NCI-H748 (cell line): ENCODE measurements at regions not wholly inside any gene's neighbourhood (a gene's known extent, or its start where the extent isn't known, plus 50 kb on each side); places are given as distances from the start of the nearest gene placed in this dataset.
"Not testable (repeated sequence)": the region's sequence is repeated elsewhere in the genome, so short reads cannot be mapped to it uniquely, and the experiment has no call there.

Source experiments
- DNase-seq: peaks from one replicate; lab custom pipeline; 2025; ENCODE audit not compliant: unreplicated experiment; lab: John Stamatoyannopoulos, UW

GRCh38 chr7:66502230-66503035, 126.2 kb upstream of the KCTD7 start:
- no peak for DNase-seq

GRCh38 chr7:66503036-66503370, 125.7 kb upstream of the KCTD7 start:
- no peak for DNase-seq

- DNase-seq: no peak
Observed at GRCh38 chr7:66503551-66504031, 125.1 kb upstream of the KCTD7 start.

- no peak for DNase-seq
Observed at GRCh38 chr7:66504131-66504530, 124.5 kb upstream of the KCTD7 start.

GRCh38 chr7:66505009-66505408, 123.7 kb upstream of the KCTD7 start:
- no peak for DNase-seq

GRCh38 chr7:66505531-66506451, 122.9 kb upstream of the KCTD7 start:
- peak; percentile 73 for DNase-seq

- not testable (repeated sequence) for DNase-seq
Observed at GRCh38 chr7:66506703-66507102, 122.0 kb upstream of the KCTD7 start.

GRCh38 chr7:66507764-66508296, 120.9 kb upstream of the KCTD7 start:
- DNase-seq: no peak

GRCh38 chr7:66508431-66508830, 120.2 kb upstream of the KCTD7 start:
- DNase-seq: no peak

- DNase-seq: no peak
Observed at GRCh38 chr7:66514050-66514449, 114.6 kb upstream of the KCTD7 start.

GRCh38 chr7:66517212-66517909, 111.3 kb upstream of the KCTD7 start:
- DNase-seq: no peak

GRCh38 chr7:66518151-66518691, 110.5 kb upstream of the KCTD7 start:
- DNase-seq: no peak

- DNase-seq: no peak
Observed at GRCh38 chr7:66521675-66522074, 107.0 kb upstream of the KCTD7 start.

- DNase-seq: peak; percentile 35
Observed at GRCh38 chr7:66522518-66522917, 106.2 kb upstream of the KCTD7 start.

GRCh38 chr7:66523409-66523808, 105.3 kb upstream of the KCTD7 start:
- DNase-seq: no peak

GRCh38 chr7:66524738-66525137, 103.9 kb upstream of the KCTD7 start:
- DNase-seq: no peak

- DNase-seq: not testable (repeated sequence)
Observed at GRCh38 chr7:66526782-66527181, 101.9 kb upstream of the KCTD7 start.

GRCh38 chr7:66528652-66529051, 100.0 kb upstream of the KCTD7 start:
- DNase-seq: no peak

GRCh38 chr7:66529883-66530610, 98.6 kb upstream of the KCTD7 start:
- no peak for DNase-seq
